Neutrophil (primary cell): ENCODE measurements at regions not wholly inside any gene's neighbourhood (a gene's known extent, or its start where the extent isn't known, plus 50 kb on each side); places are given as distances from the start of the nearest gene placed in this dataset.

Experiments used
- H3K27ac ChIP-seq: fragments of 200-600 bp; sonication (generic); 2 replicates; pipeline ENCODE4 v1.5.1; 2016; ENCODE audit warnings: mild to moderate bottlenecking, moderate library complexity
- H3K27me3 ChIP-seq: fragments of 200-600 bp; sonication (generic); 2 replicates; pipeline ENCODE4 v1.6.0; 2016; ENCODE audit warnings: mild to moderate bottlenecking
- H3K36me3 ChIP-seq: fragments of 200-600 bp; sonication (generic); 2 replicates; pipeline ENCODE4 v1.5.1; 2017
- H3K4me1 ChIP-seq, 2 experiments: fragments of 200-600 bp in 1 of 2; sonication (generic) in 1 of 2; 1 replicate in 1 of 2; 2 replicates in 1 of 2; pipeline versions ENCODE4 v1.5.1 to v1.6.1; 2013 to 2016; ENCODE audit warnings: low read depth in 1 of 2, low read length in 1 of 2, mild to moderate bottlenecking in 1 of 2, moderate library complexity in 1 of 2; ENCODE audit not compliant: control insufficient read depth in 1 of 2, insufficient read depth in 1 of 2
- H3K4me3 ChIP-seq, 2 experiments: fragments of 200-600 bp in 1 of 2; sonication (generic) in 1 of 2; 1 replicate in 1 of 2; 2 replicates in 1 of 2; pipeline ENCODE4 v1.5.1; 2013 to 2016; ENCODE audit warnings: low read depth in 1 of 2, low read length in 1 of 2, mild to moderate bottlenecking in 1 of 2, moderate library complexity in 1 of 2
- H3K9me3 ChIP-seq: fragments of 200-600 bp; sonication (generic); 2 replicates; pipeline ENCODE4 v1.5.1; 2016
- TF ChIP-seq, protein P1 (sequence below): fragments of 200-600 bp; sonication (generic); IDR thresholded peaks from 2 replicates; pipeline ENCODE4 v1.5.1; 2016; ENCODE audit warnings: antibody characterized with exemption

DNA sequence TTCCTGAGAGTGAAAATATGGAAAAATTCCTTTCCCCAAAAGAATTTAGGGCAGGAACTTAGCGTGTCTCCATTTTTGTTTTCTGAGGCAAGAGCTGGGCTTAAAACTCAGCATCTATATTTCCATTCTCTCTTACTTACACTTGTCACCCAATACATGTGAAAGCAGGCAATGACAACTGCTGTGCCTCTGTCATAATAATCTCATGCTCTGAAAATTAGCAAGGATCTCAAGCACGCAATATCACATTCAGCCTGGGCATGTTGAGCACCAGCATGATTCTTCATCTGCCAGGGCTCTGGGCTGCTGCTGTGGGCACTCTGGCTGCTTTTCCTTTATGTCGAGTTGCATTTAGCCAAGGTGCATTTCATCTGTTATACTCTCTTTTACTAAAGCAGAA, 255.5 kb downstream of the SNX10 start:
- H3K9me3 ChIP-seq, result no peaks in the 10 kb centered on the region
- peaks cover 0 to 26% of the 10 kb centered on the region in 2 experiments for H3K4me1 ChIP-seq
- H3K27me3 ChIP-seq, result no peaks in the 10 kb centered on the region
- TF ChIP-seq, protein P1, sequence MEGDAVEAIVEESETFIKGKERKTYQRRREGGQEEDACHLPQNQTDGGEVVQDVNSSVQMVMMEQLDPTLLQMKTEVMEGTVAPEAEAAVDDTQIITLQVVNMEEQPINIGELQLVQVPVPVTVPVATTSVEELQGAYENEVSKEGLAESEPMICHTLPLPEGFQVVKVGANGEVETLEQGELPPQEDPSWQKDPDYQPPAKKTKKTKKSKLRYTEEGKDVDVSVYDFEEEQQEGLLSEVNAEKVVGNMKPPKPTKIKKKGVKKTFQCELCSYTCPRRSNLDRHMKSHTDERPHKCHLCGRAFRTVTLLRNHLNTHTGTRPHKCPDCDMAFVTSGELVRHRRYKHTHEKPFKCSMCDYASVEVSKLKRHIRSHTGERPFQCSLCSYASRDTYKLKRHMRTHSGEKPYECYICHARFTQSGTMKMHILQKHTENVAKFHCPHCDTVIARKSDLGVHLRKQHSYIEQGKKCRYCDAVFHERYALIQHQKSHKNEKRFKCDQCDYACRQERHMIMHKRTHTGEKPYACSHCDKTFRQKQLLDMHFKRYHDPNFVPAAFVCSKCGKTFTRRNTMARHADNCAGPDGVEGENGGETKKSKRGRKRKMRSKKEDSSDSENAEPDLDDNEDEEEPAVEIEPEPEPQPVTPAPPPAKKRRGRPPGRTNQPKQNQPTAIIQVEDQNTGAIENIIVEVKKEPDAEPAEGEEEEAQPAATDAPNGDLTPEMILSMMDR, result no peak
- no peak overlapping the region for H3K27ac ChIP-seq
- H3K4me3 ChIP-seq, result no peak overlapping the region
- no peaks in the 10 kb centered on the region for H3K36me3 ChIP-seq

DNA sequence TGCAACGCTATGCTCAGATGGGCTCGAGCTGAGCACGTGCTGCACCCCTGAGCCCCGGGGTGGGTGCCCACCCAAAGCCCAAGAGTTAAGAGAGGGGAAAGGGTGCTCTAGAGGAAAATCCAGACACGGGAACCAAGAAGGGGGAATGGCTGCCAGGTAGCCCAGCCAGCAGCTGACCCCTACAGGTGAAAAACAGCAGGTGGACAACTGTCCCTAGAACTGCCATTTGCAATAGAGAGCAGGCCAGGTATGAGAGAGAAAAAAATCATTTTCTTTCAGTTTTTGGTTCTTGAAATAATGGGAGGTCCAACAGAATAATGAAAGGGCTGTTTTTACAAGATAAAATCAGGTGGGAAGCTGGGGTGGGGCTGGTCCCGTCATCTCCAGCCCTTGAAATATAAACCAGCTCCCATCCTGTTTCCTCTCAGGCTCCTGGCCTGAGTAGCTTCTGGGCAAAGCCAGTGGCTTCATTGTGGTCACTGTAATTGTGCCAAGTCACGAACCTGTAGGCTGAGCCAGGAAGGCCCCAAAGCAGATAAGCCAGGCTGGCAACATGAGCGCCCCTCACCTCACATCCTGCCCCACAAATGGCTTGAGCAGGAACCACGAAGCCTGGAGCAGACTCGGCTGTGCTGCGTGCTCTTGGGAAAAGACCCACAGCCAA, 257.8 kb downstream of the SNX10 start:
- H3K36me3 ChIP-seq, result no peaks in the 10 kb centered on the region
- H3K4me1 ChIP-seq, result peaks cover 0 to 23% of the 10 kb centered on the region in 2 experiments
- no peak overlapping the region for H3K4me3 ChIP-seq
- no peaks in the 10 kb centered on the region for H3K9me3 ChIP-seq
- TF ChIP-seq, protein P1, result no peak
- H3K27ac ChIP-seq, result no peak overlapping the region
- no peaks in the 10 kb centered on the region for H3K27me3 ChIP-seq

DNA sequence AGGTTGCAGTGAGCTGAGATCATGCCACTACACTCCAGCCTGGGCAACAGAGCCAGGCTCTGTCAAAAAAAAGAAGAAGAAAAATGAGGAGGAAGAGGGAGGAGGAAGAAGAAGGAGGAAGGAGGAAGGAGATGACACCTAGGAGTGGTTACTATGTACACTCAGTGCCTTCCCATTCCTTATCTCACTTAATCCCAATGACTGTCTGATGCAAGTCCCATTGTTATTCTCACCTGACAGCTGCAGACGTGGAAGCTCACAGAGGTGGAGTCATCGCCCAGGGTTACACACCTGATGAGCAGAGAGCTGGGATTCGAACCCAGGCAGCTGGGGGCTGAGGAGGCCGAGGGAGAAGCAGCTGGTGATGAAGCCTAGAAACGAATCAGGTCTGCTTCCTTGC, 258.8 kb downstream of the SNX10 start:
- Histone ChIP-seq H3K27ac (no peak overlapping the region), H3K9me3 (no peaks in the 10 kb centered on the region), H3K4me1 (peaks cover 0 to 23% of the 10 kb centered on the region in 2 experiments), H3K27me3 (no peaks in the 10 kb centered on the region), H3K4me3 (no peak overlapping the region), H3K36me3 (no peaks in the 10 kb centered on the region)
- TF ChIP-seq, protein P1, result no peak

DNA sequence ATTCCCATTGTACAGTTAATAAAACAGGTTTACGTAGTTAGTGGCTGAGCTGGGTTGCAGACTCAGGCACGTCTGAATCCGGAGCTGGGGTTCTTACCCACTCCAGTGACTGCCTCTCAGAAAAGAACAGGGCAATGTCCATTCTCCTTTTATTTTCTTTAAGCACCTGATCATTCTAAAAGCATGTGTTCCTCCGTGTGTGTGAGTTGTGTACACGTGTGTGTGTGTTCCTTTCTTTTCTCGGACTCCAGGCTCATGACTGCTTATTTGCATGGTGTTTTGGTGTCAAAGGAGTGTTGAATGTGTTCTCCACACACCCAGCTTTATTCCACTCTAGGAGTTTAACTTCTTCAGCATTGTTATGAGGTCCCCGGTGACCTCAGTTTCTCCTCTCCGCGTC, 260.1 kb downstream of the SNX10 start:
- Histone ChIP-seq H3K4me1 (peaks cover 0 to 23% of the 10 kb centered on the region in 2 experiments), H3K36me3 (no peaks in the 10 kb centered on the region), H3K27me3 (no peaks in the 10 kb centered on the region), H3K27ac (no peak overlapping the region), H3K4me3 (no peak overlapping the region), H3K9me3 (no peaks in the 10 kb centered on the region)
- TF ChIP-seq, protein P1, result no peak

DNA sequence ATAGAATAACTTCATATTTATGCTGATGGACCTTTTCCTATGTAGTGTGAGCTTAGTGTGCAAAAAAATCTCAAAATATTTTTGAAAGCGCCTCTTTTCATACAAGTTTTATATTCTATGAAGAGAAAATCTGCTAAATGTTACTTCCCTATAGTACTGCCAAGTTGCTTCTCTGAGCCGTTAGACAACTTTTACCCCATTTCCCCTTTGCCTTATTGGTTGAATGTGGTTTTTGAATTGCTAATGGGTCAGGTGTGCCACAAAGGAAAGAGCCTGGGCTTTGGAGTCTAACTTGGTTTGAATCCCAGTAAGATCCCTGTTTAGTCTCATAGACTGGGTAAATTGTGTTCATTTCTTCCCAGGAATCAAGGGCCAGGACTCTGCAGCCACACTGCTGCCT, 261.5 kb downstream of the SNX10 start:
- Histone ChIP-seq H3K4me3 (no peak overlapping the region), H3K4me1 (peaks cover 0 to 23% of the 10 kb centered on the region in 2 experiments), H3K27ac (no peak overlapping the region), H3K27me3 (no peaks in the 10 kb centered on the region), H3K9me3 (no peaks in the 10 kb centered on the region), H3K36me3 (no peaks in the 10 kb centered on the region)
- TF ChIP-seq, protein P1, result no peak
